IPS-NIHi11 (cell line): ENCODE measurements at regions not wholly inside any gene's neighbourhood (a gene's known extent, or its start where the extent isn't known, plus 50 kb on each side); places are given as distances from the start of the nearest gene placed in this dataset.
"Not testable (repeated sequence)": the region's sequence is repeated elsewhere in the genome, so short reads cannot be mapped to it uniquely, and the experiment has no call there.

Source experiments
- DNase-seq: peaks from one replicate; pipeline ENCODE4 v3.0.0; 2012; ENCODE audit warnings: mixed read lengths, low spot score

DNA sequence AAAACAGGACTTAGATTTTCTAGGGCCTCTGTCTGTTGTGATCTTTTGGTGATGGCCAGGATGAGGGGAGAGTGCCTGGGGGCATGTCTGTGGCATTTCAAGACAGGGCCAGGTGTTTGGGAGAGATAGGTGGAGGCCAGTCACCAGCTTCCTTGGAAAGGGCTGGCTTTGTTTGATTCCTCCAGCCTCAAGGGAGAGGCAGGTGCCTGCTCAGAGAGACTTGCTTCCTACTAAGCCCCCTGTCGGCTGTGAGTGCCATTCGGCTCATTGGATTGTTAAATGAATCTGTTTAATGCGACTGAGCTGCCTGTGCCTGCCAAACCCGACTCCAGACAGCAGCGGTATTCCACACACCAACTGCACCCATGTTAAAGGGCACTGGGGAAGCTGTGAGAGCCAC, 304.1 kb upstream of the COBL start:
- peak; percentile 26 for DNase-seq

DNA sequence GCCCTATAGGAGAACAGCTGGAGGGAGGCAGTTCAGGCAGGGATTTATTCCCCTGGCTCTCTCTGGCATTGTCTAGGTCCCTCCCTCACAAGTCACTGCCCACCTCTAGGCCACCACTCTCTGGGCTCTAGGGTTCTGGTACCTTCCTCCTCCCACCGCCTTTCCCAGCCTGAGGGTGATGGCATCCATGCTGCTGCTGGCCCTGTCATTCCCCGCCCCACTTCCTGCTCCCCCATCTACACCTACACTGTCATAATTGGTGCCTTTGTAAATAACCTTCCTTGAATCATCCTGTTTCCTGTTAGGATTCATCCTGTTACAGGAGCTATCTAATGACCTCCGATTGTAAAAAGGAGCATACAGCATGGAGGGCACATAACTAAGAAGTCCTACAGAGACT, 303.3 kb upstream of the COBL start:
- no peak for DNase-seq

DNA sequence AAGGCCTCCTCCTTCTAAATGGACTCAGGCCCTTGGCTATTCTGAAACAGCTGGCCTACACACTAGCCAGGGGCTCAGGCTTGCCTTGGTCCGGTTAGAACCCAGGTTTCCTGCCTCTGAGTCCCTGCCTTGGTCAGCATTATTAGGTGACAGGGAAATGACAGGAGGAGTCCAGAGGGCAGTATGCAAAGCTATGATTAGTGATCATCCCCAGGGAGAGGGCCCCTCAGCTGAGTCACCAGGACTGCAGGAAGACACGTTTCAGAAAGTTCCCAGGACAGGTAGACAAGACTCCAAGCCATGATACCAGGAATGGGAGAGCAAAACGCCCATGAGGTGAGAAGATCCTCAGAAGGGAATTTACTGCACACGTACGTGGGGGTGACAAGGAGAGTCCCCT, 301.1 kb upstream of the COBL start:
- no peak for DNase-seq

DNA sequence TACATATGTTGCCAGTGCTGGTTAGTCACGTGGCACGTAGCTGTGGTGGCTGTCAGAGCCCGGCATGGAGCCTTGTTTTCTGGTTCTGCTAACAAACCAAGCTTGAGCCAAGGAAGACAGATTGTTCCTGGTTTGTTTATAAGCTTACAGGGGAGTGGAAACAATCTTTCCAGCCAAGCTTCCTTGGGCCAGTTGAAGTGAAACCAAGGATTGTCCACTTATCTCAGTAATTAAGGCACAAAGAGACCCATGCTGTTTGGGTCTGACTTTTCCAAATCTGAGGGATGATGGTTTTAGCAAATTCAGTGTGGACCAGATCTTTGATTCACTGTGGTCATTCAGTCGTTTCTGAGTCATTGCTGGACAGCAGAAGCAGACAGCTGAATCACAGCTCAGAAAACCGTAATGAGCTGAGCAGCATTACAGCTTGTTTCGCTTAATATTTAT, 297.3 kb upstream of the COBL start:
- DNase-seq, result no peak

DNA sequence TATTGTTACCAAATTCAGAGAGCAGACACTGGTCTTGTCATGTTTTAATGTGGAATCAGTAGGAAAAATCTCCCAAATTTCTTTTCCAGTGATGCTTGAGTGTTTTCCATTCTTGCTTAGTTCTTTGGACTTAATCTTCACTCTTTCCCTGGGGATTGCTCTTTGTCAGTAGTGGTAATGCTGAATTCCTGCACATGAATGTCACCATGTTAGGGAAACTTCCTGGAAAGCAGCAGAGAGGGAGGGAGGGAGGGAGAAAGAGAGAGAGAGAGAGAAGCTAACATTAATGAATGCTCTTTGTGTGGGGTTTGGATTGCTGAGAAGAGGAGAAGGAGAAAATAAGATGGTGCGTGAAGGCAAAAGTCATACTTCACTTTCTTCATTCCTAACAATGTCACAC, 295.3 kb upstream of the COBL start:
- DNase-seq, result no peak

DNA sequence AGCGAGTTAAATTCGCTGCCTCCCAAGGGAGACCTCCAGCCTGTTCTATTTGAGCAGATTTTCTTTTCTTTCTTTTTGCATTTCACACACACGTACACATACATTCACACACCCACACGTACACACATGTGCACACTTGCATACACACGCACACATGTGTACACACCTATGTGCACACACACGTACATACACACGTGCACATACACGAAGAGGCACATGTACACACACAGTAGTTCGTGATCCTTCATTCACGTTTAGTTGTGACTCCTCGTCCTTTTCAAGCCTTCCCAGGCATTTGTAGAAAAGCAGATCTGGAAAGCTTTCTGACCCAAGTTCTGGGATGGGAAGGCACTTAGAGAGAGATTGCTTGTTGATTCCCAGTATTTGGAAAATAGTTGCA, 290.8 kb upstream of the COBL start:
- DNase-seq, result no peak

DNA sequence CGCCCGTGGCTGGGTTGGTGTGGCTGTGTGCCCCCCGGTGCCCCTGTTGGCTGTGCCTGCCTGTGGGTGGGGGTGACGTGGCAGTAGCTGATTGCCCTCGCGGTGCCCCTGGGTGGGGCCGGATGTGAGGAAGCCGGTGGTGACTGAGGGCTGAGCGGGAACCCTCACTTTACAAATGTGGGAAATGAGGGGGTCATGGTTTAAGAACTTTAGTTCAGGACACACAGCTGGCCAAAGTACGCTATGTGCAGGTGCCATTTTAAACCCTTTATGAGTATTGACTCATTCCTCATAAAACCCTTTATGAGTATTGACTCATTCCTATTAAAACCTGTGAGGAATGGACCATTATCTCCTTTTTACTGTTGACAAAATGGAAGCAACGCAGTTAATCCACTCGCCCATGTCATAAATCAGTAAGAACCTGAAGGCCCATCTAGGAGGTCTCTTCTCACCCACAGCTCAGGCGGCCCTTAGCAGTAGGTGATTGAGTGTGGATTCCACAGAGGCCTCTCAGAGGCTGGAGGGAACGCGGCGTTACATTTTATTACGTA, 290.1 kb upstream of the COBL start:
- DNase-seq, result no peak

DNA sequence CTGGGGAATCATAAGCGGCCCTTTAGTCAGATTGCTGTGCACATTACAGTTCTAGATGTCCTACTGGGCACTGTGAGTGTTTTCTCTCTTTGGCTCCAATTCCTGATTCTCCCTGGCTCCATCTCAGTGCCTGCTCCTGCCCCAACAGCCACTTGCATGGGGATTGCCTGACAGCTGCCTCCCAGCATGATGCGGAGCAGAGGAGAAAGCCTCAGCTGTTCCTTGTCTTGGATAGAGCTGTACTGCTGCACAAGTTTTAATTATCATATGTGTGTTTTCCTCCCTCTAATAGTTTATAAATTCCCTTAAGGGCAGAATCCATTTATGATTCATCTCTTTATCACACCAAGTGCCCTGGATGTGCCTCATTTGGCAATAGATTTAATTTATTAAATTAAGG, 285.8 kb upstream of the COBL start:
- no peak for DNase-seq

DNA sequence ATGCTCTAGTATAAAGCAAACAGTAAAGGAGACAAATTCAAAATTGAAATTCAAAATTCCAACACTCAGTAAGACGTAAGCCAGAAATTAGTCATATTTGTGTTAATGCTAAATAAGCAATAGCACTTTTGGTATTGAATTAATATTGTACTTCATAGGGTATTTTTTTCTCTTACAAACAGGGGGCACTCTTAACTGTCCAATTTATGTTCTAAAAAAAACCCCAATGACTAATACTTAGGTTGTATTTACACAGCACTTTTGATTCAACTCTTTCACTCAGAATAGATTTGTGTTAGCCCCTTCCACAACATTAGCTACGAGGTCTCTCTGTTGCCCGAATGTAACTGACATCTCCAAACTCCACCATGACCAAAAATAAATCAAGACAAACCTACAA, 284.9 kb upstream of the COBL start:
- DNase-seq, result no peak

DNA sequence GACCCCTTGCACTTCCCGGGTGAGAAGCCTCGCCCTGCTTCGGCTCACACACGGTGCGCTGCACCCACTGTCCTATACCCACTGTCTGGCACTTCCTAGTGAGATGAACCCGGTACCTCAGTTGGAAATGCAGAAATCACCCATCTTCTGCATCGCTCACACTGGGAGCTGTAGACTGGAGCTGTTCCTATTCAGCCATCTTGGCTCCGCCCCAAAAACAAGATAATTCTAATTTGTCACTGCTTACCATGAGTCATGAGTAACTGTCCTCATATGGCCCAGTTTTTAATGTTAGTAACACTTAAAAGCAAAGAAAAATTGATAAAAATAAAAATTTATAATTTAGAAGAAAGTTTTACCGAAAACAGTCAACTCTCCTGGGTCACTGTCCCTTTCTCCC, 283.3 kb upstream of the COBL start:
- DNase-seq, result not testable (repeated sequence)

DNA sequence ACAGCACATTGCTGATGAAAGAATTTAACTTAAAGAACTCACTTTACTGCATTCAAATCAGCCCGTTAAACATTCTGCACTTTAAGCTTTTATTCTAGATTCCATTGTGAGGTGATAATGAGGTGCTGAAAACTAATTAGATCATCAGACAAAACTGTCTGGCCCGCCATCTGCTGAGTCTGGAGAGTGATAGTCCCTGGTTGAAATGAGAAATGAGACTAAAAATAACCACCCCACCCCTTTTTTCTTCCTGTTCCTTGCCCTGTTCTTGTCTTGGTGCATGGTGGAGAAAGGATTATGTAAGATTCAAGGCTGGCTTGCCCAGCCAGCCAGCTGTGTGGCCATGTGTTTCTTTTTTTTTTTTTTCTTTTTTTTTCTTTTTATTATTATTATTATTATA, 277.0 kb upstream of the COBL start:
- DNase-seq, result no peak

DNA sequence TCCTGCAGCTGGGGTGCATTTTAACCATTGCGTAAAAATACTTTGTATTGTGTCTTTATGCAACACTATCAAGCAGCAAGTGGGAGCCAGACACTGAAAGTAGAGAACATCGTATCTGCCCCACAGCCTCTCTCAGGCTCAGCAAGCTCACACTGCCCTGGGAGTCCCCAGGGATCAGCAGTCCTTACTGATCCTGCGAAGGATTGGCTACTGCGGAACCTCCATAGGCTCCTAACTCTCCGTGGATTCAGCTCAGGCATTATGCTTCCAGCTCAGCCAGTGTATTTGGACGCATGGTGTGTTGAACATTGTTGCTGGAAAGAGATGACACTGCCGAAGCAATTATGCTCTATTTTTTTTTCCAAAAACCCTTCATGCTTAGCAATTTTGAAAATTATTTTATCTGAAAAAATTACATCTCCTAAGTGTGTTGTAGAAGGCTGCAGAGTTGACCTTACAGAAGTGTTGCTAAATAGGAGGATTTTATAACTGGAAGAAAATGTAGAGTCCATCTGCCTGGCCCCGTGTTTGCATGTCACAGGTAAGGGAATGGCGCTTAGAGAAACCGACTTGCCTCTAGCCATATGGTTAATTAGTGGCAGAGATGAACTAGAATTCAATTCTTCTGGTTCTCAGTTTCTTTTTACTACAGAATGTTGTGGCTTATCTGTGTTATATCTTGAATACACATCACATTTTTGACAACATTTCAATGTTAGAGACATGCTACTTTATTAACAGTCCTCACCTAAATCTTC, 276.4 kb upstream of the COBL start:
- DNase-seq, result no peak

DNA sequence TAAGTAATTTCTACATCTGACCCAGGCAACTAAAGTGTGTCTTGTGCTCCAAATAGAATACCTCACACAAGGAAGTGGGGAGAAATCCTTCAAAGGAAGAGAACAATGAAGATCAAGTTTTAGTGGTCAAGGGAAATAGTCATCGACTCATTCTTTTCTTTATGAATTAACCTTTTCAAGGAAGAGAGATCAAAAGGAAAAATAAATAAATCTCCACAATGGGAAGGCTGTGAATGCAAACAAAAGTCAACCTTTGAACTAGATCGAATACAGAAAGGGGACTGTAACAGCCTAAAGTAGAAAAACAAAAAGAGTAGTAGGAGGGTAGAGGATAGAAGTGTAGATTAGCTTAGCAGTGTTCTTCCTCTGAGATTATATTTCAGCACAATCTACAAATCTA, 274.6 kb upstream of the COBL start:
- no peak for DNase-seq

DNA sequence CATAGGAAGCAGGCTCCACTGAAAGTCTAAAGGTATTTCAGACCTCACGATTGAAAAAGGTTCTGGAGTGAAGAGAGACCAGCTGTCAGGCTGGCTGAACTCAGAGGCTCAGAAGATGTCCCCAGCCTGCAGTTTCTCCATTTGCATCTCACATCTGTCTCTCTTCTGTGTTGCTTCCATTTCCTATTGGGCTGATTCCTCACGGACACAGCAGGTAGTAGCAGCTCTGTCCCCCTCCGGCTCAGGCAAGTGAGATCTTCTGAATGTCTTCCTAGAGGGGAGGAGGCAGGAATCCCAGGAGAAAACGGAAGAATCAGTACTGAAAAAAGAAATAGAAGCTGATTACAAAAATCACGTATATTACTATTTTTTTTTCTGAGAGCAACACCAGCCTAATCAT, 274.1 kb upstream of the COBL start:
- DNase-seq, result peak; percentile 56

DNA sequence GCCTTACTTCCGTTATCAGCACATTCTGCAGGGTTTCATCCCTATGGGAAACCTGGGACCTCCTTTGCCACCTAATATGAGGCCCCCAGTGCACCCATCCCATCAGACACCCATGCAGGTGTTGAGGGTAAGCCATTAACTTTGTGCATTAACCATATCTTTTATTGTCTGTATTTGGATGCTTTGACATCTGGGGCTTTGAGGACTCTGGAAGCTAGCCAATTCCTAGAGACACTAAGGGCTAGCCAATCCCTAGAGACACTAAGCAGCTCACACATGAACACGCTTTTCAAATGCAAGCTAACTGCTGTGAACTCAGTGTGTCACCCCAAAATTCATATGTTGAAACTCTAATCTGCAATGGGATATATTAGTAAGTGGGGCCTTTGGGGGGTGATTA, 272.5 kb upstream of the COBL start:
- no peak for DNase-seq

DNA sequence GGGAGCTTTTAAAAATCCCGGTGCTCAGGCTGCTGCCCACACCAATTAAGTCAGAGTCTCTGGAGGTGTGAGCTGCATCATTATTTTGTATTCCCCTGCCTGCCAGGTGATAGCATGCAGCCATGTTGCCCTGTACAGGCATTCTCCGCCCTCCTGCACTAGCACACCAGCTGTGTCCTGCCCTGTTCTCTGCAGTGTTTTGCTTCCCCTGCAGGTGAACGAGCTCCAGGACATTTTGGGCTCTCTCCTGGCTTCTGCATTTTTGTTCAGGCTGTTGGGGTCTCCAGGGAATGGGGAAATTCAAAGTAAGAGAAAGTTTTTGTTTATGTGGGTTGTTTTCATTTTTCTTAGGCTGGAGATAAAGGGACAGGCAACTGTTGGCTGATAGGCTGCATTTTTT, 271.0 kb upstream of the COBL start:
- peak; percentile 30 for DNase-seq

DNA sequence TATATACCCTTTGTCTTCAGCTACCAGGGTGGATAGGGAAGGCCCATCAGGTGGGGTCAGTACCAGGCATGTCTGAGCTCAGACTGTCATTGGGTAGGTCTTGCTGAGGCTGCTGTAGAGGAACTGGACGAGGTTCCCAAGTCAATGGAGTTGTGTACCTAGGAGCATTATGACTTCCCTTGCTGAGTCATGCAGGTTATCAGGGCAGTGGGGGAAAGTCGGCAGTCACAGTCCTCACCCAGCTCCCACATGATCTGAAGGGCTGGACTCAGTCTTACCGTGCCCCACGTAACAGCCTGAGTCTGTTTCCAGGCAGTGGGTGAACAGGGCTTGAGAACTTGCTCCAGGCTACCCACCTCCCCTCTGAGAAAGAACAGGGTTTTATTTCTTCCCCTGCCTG, 260.8 kb upstream of the COBL start:
- no peak for DNase-seq

DNA sequence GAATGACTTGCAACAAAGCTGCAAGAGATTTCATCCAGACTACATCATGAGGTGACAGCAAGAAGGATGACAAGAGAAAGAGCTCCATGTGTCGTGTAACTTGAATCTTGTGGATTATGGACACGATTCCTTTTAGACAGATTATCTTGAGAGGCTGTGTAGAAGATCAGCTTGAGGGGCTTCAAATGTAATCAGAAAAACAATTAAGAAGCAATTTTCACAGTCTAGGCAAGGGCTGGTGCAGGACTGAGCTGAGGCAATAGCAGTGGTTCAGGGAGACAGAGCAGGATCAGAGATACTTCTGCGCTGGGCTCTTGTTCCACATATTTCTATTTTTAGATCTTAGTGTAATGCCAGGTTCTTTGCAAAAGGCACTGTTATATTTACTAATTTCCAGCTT, 253.0 kb upstream of the COBL start:
- DNase-seq, result no peak

DNA sequence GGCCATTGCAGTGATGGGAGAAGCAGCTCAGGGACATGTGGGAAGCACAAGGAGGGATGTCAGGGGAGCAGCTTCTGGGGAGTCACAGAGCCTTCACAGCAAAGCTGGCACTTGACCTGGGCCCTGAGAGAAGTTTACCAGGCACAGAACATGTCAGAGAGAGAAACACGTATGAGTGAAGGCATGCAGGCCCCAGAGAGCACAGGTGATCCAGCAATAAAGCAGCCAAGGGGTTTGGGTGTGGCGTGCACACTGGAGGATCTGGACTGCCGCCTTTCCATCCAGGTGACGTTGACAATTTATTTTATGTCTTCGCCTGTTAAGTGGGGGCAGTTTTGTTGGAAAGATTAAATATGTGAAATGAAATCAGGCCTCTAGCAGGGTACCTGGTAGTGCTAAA, 252.6 kb upstream of the COBL start:
- no peak for DNase-seq

DNA sequence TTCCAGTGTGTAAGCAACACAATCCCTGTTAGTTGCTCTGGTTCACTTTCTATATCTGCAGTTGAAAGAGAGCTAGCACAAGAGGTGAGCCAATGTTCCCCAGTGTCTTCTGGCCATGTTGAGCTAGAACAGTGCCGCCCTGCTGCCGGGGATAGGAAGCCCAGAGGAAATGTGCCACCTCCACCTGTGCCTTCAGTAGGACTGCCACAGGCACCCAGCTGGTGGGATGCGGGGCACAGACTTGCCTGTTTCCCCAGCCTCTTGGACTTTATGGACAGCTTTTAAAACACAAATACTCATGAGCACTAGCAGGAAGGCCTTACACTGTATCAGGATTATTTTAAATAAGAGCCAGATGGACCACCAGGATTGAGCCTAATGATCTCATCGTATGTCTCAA, 234.5 kb upstream of the COBL start:
- no peak for DNase-seq

DNA sequence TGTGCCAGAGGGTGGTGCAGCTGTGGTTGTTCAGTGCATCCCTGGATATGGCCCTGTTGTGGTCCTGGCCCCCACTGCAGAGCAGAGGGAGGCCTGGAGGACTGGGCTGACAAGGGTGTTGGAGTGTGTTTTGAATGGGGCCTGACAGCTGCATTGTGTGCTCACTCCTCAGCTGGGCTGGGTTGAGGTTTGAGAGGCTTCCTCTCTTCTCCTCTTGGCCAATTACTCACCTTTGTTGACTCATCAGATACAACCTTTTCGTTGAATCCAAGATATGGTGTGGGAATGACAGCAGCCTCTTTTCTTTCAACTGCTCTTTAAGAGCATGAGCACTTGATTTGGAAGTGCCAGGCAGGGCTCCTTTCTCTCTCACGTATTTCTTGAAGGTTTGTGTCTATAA, 228.5 kb upstream of the COBL start:
- DNase-seq, result peak; percentile 1

DNA sequence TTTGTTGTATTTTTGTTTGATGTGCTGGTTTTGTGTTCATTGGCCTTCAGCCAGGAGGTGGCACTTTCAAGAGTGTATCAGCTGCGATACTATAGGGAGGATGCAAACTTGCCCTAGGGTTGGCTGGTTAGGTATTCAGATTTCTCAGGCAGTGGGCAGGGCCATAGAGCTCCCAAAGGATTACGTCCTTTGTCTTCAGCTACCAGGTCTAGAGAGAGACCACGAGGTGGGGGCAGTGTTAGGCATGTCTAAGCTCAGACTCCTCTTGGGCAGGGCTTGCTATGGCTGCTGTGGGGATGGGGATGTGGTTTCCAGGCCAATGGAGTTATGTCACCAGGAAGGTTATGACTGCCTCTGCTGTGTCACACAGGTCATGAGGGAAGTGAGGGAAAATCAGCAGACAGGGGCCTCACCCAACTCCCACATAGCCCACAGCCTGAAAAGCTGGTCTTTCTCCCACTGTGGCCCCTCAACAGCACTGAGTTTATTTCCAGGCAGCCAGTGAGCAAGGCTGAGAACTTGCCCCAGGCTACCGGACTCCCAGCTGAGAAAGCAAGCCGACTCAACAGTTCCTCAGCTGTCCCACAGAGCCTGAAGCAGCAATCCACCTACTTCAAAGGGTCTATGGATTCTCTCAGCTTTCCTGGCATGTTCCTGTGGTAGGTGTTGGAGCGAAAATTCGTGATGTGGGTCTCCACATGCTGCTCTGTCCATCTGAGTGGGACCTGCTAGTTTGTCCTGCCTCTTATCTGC, 227.4 kb upstream of the COBL start:
- no peak for DNase-seq

DNA sequence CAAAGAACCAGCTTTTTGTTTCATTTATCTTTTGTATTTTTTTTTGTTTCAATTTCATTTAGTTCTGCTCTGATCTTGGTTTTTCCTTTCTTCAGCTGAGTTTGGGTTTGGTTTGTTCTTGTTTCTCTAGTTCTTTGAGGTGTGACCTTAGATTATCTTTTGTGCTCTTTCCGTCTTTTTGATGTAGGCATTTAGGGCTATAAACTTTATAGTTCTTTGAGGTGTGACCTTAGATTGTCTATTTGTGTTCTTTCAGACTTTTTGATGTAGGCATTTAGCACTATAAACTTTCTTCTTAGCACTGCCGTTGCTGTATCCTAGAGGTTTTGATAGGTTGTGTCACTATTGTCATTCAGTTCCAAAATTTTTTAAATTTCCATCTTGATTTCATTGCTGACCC, 224.3 kb upstream of the COBL start:
- not testable (repeated sequence) for DNase-seq

DNA sequence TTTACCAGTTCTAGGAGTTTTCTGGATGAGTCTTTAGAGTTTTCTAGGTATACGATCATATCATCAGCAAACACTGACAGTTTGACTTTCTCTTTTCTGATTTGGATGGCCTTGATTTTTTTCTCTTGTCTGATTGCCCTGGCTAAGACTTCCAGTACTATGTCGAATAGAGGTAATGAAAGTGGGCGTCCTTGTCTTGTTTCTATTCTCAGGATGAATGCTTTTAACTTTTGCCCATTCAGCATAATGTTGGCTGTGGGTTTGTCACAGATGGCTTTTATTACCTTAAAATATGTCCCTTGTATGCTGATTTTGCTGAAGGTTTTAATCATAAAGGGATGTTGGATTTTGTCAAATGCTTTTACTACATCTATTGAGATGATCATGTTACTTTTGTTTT, 223.2 kb upstream of the COBL start:
- DNase-seq, result no peak
